ENCODE measurements at regions not wholly inside any gene's neighbourhood (a gene's known extent, or its start where the extent isn't known, plus 50 kb on each side); places are given as distances from the start of the nearest gene placed in this dataset.

DNA sequence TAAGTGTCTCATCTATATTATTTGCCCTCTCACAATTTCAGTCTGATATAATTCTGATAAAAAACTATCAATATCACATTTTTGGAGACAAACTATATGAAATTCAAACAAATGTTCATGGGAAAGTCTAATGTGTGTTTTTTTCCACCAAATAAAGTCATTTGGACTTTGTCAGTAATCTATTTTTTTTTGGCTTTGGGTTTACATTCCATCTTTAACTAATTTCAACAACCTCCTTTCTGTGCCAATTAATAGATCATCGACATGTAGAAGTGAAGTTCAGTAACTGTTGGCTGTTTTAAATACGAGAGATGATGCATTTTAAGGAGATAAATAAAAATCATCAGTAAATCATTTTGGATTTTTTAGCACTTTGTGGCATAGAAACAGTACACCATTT, 1623.0 kb upstream of the ACVR2A start (continued):
- TF ChIP-seq, protein P1, sequence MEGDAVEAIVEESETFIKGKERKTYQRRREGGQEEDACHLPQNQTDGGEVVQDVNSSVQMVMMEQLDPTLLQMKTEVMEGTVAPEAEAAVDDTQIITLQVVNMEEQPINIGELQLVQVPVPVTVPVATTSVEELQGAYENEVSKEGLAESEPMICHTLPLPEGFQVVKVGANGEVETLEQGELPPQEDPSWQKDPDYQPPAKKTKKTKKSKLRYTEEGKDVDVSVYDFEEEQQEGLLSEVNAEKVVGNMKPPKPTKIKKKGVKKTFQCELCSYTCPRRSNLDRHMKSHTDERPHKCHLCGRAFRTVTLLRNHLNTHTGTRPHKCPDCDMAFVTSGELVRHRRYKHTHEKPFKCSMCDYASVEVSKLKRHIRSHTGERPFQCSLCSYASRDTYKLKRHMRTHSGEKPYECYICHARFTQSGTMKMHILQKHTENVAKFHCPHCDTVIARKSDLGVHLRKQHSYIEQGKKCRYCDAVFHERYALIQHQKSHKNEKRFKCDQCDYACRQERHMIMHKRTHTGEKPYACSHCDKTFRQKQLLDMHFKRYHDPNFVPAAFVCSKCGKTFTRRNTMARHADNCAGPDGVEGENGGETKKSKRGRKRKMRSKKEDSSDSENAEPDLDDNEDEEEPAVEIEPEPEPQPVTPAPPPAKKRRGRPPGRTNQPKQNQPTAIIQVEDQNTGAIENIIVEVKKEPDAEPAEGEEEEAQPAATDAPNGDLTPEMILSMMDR (conservative IDR thresholded peaks at IDR 0.05; ENCODE audit: low read depth in 2 of 2), result no peak
- TF ChIP-seq EZH2 (IDR thresholded peaks at IDR 0.05; ENCODE audit: low read depth, unreplicated experiment) (no peak), EZH2phosphoT487 (IDR thresholded peaks at IDR 0.05; ENCODE audit: unreplicated experiment) (no peak), ZNF331 (CRISPR knock-in tag; IDR thresholded peaks at IDR 0.05; ENCODE audit: low read depth) (no peak), NANOG (IDR thresholded peaks at IDR 0.05; ENCODE audit: borderline replicate concordance) (no peak), CREB1 (CRISPR knock-in tag; IDR thresholded peaks at IDR 0.05; ENCODE audit: low read depth) (no peak), STAT1 (IDR thresholded peaks at IDR 0.05; ENCODE audit: unreplicated experiment) (no peak), ZNF114 (CRISPR knock-in tag; IDR thresholded peaks at IDR 0.05) (no peak)
- TF ChIP-seq, protein P2, sequence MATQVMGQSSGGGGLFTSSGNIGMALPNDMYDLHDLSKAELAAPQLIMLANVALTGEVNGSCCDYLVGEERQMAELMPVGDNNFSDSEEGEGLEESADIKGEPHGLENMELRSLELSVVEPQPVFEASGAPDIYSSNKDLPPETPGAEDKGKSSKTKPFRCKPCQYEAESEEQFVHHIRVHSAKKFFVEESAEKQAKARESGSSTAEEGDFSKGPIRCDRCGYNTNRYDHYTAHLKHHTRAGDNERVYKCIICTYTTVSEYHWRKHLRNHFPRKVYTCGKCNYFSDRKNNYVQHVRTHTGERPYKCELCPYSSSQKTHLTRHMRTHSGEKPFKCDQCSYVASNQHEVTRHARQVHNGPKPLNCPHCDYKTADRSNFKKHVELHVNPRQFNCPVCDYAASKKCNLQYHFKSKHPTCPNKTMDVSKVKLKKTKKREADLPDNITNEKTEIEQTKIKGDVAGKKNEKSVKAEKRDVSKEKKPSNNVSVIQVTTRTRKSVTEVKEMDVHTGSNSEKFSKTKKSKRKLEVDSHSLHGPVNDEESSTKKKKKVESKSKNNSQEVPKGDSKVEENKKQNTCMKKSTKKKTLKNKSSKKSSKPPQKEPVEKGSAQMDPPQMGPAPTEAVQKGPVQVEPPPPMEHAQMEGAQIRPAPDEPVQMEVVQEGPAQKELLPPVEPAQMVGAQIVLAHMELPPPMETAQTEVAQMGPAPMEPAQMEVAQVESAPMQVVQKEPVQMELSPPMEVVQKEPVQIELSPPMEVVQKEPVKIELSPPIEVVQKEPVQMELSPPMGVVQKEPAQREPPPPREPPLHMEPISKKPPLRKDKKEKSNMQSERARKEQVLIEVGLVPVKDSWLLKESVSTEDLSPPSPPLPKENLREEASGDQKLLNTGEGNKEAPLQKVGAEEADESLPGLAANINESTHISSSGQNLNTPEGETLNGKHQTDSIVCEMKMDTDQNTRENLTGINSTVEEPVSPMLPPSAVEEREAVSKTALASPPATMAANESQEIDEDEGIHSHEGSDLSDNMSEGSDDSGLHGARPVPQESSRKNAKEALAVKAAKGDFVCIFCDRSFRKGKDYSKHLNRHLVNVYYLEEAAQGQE (IDR thresholded peaks at IDR 0.05; ENCODE audit: unreplicated experiment), result no peak

DNA sequence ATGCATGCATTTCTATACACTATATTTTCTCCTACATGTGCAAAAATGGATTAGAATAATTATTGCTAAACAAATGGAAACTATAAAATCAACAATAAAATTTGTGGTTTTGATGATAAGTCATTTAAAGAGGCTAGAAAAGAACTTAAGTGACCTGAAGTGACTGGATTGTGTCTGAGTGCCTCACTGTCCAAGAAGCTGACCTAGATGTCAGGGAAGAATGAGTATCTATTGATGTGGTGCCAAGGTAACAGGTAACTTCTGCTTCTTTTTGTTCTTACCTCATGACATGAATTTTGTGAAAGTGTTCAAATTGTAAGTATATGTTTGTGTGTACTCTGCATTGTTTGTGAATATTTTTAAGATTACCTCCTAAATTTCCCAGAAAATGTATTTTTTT, 1623.9 kb upstream of the ACVR2A start:
- Histone ChIP-seq H3K4me3 (no peak overlapping the region), H4K20me1 (replicated peaks; ENCODE audit: insufficient read depth) (no peaks in the 10 kb centered on the region), H3K27ac (ENCODE audit: low read depth) (no peak overlapping the region), H3F3A (replicated peaks; ENCODE audit: low read depth) (no peaks in the 10 kb centered on the region), H3K27me3 (ENCODE audit: insufficient read depth) (no peaks in the 10 kb centered on the region), H3K4me2 (no peak overlapping the region), H3K79me2 (replicated peaks; ENCODE audit: insufficient read depth) (no peaks in the 10 kb centered on the region), H2AFZ (no peak overlapping the region), H3K9me2 (ENCODE audit: insufficient read depth) (no peaks in the 10 kb centered on the region), H3K4me1 (ENCODE audit: insufficient read depth) (no peaks in the 10 kb centered on the region), H3K36me3 (ENCODE audit: insufficient read depth) (no peaks in the 10 kb centered on the region)
- ATAC-seq (no peak), DNase-seq (ENCODE audit: low spot score) (no peak)
- no peaks in the 10 kb centered on the region for H3K4me1 Mint-ChIP-seq
- no peak overlapping the region for H3K27ac Mint-ChIP-seq
- H3K36me3 Mint-ChIP-seq (ENCODE audit: low read depth), result no peaks in the 10 kb centered on the region; the same call in 2 of the 3 replicates
- no peaks in the 10 kb centered on the region for H3K9me3 Mint-ChIP-seq
- H3K4me3 Mint-ChIP-seq, result no peak overlapping the region
- H3K27me3 Mint-ChIP-seq (ENCODE audit: insufficient read depth, low read depth, poor library complexity), result no peaks in the 10 kb centered on the region
- TF ChIP-seq EZH2phosphoT487 (IDR thresholded peaks at IDR 0.05; ENCODE audit: unreplicated experiment) (no peak), NANOG (IDR thresholded peaks at IDR 0.05; ENCODE audit: borderline replicate concordance) (no peak), JUNB (IDR thresholded peaks at IDR 0.05; ENCODE audit: unreplicated experiment) (no peak), ZNF114 (CRISPR knock-in tag; IDR thresholded peaks at IDR 0.05) (no peak), CREB1 (CRISPR knock-in tag; IDR thresholded peaks at IDR 0.05; ENCODE audit: low read depth) (no peak), POLR2AphosphoS5 (IDR thresholded peaks at IDR 0.05; ENCODE audit: low read depth) (no peak)
- TF ChIP-seq, protein P1 (conservative IDR thresholded peaks at IDR 0.05; ENCODE audit: low read depth in 2 of 2), result no peak
- TF ChIP-seq, protein P2 (IDR thresholded peaks at IDR 0.05; ENCODE audit: unreplicated experiment), result no peak

Data from GM23338 (cell line).